GM12801 (cell line): ENCODE measurements at regions not wholly inside any gene's neighbourhood (a gene's known extent, or its start where the extent isn't known, plus 50 kb on each side); places are given as distances from the start of the nearest gene placed in this dataset.

Experiments
- TF ChIP-seq, protein P1 (sequence below): IDR thresholded peaks from one replicate; pipeline ENCODE4 v1.5.1; 2011; ENCODE audit warnings: control low read depth; ENCODE audit not compliant: insufficient read length; ENCODE audit errors: extremely low read depth

DNA sequence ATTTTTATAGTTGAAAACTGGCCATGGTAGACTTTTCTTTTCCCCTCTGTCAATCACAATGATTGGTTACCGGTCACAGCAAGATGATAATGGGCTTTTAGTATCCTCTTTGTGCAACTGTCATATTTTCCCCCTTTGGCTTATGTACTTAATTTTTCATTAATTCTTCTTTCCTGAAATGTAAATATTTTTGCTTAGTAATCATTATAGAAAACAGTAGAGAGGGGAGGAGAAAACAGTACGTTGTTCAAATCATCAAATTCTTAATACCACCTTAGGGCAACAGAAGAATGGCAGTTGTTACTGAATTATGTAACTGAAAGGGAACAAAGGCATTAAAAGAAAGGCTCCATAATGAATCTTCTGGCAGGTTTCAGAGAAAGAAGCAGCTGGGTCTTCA is 699.0 kb downstream of the METTL4 start:
- TF ChIP-seq, protein P1, sequence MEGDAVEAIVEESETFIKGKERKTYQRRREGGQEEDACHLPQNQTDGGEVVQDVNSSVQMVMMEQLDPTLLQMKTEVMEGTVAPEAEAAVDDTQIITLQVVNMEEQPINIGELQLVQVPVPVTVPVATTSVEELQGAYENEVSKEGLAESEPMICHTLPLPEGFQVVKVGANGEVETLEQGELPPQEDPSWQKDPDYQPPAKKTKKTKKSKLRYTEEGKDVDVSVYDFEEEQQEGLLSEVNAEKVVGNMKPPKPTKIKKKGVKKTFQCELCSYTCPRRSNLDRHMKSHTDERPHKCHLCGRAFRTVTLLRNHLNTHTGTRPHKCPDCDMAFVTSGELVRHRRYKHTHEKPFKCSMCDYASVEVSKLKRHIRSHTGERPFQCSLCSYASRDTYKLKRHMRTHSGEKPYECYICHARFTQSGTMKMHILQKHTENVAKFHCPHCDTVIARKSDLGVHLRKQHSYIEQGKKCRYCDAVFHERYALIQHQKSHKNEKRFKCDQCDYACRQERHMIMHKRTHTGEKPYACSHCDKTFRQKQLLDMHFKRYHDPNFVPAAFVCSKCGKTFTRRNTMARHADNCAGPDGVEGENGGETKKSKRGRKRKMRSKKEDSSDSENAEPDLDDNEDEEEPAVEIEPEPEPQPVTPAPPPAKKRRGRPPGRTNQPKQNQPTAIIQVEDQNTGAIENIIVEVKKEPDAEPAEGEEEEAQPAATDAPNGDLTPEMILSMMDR: no peak

DNA sequence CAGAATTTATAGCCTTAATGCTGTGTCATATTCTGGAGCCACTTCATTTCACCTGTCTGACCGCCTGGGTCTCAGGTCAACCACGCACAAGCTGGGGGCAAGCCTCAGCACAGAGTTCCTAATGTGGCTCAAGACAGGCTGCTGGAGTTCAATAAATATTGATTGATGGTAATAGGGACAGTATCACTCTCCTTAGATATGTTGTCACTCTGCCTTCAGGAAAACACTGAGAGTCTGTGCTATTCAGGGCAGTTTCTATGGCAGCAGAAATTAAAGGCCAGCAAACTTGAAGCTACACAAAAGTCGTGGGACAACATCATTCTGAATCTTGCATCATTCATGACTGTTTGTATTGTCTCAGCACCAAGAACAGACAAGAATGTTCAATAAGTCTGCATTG is 696.1 kb downstream of the METTL4 start:
- TF ChIP-seq, protein P1: no peak

DNA sequence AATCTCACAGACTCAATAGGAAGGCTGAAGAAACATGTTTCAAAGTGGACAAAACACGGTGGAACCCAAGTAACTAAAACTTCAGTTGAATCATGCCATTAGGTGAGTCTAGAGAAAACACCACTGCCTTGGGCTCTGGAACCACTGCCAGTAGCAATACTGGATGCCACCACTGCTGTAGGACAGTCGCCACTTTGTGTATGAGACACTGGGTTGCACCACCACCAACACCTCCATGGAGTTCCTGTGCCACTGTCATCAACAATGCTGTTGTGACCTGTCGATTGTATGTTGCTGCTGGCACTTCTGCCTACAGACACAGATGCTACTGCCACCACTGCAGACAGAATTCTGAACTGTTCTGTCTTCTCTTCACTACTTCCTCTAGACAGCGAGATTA is 686.7 kb downstream of the METTL4 start:
- TF ChIP-seq, protein P1: no peak

DNA sequence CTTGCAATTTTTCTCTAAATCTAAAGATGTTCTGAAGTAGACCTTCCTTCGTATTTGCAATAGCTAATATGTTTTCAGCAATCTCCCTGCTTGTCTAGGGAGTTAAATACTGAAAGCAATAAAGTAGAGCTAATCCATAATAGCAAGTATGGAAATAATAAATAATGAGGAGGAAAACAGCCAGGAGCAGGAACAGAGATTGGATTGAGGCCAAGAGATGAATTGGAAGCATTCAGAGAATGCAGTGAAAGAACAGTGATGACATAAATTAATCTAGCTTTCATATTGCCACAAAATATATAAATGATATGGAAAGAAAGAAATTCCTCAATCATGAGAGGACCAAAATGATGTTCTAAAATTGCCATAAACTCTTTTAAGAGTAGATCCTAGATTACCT is 679.7 kb downstream of the METTL4 start:
- TF ChIP-seq, protein P1: no peak

DNA sequence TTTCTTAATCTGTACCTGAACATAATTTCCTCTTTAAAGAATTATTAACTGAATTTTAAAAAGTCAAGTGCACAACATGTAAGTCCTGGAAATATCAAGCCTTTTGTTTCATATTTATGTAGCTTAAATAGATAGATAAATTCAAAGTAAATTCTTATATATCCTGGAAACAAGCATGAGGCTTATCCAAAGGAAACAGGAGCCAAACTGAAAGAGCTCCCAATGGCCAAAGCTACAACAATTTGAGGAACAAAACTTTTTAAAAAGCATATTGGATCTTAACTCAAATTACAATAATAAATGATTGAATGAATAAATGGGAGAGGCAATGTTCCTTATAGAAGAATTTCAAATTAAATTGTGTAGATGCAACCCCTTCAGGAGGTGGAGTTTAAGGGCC is 679.1 kb downstream of the METTL4 start:
- TF ChIP-seq, protein P1: no peak

DNA sequence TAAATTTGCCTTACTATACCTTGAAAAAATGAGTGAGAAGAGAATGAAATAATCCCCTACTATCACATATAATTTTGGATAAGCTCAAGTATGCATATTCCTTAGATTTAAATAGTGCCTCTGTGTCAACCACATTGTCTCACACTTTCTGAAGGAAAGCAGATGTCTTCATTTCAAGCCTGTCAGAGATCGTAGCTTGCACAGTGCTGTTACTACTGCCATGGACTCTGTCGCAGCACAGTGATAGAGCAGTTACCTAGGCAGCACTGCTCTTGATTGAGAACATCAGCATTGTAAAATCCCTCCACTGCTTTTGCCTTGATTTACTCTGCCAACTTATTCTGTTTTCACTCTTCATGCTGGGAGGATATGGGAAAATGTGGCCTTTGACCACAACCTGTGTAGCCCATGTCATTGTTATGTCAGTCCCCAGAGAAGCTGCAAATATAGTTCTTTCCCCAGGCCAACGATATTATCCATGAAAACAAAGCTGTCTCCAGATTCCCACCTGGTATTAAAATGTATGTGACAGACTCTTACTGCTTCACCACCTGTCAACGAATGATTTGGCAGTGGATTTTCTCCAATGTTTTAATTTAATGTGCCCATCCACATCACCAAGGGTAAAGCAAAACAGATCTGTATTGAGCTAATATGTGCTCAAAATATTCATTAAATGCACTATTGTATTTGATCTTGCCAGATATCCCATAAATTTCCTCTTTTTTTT is 675.7 kb downstream of the METTL4 start:
- TF ChIP-seq, protein P1: no peak

DNA sequence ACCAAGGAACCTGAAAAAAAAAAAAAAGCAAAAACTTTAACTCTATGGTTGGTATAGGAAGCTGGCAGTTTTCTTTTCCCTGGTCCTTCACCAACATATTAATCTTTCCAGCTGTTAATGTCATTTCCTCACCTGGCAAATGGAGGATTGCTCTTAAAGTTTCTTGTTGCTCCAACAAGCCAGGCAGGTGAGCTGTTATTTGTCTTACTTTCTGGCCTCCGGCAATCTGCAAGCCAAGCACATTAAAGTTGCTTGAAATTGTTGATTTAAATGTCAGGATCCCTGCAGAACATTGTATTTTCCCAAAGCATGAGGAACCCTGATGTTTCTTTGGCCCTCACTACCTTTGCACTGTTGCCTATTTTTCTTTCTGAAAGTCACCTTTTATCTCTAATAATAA is 664.9 kb downstream of the METTL4 start:
- TF ChIP-seq, protein P1: no peak
